Neural progenitor cell (in vitro differentiated cells): ENCODE measurements at regions not wholly inside any gene's neighbourhood (a gene's known extent, or its start where the extent isn't known, plus 50 kb on each side); places are given as distances from the start of the nearest gene placed in this dataset.

Source experiments
- EZH2phosphoT487 ChIP-seq: fragments of 200-600 bp; sonication (generic); IDR thresholded peaks from 2 replicates; pipeline ENCODE4 v1.6.1; 2017; ENCODE audit warnings: antibody characterized with exemption
- TF ChIP-seq, protein P1 (sequence below): fragments of 200-600 bp; sonication (generic); IDR thresholded peaks from 2 replicates; pipeline ENCODE4 v1.5.1; 2017; ENCODE audit warnings: antibody characterized with exemption, mild to moderate bottlenecking

- TF ChIP-seq, protein P1, sequence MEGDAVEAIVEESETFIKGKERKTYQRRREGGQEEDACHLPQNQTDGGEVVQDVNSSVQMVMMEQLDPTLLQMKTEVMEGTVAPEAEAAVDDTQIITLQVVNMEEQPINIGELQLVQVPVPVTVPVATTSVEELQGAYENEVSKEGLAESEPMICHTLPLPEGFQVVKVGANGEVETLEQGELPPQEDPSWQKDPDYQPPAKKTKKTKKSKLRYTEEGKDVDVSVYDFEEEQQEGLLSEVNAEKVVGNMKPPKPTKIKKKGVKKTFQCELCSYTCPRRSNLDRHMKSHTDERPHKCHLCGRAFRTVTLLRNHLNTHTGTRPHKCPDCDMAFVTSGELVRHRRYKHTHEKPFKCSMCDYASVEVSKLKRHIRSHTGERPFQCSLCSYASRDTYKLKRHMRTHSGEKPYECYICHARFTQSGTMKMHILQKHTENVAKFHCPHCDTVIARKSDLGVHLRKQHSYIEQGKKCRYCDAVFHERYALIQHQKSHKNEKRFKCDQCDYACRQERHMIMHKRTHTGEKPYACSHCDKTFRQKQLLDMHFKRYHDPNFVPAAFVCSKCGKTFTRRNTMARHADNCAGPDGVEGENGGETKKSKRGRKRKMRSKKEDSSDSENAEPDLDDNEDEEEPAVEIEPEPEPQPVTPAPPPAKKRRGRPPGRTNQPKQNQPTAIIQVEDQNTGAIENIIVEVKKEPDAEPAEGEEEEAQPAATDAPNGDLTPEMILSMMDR, result no peak
- no peak for TF ChIP-seq EZH2phosphoT487
Measured at GRCh38 chr12:66962290-66962689, 283.4 kb upstream of the GRIP1 start.
